ENCODE measurements at regions not wholly inside any gene's neighbourhood (a gene's known extent, or its start where the extent isn't known, plus 50 kb on each side); places are given as distances from the start of the nearest gene placed in this dataset.
"Not testable (repeated sequence)": the region's sequence is repeated elsewhere in the genome, so short reads cannot be mapped to it uniquely, and the experiment has no call there.

GRCh38 chr11:134657631-134658030, 245.6 kb upstream of the B3GAT1 start:
- Histone ChIP-seq H3K4me2 (ENCODE audit: low read length) (no peak overlapping the region), H3K79me2 (ENCODE audit: insufficient read depth, low read length) (no peaks in the 10 kb centered on the region), H3K9me2 (ENCODE audit: low read depth, low read length) (no peaks in the 10 kb centered on the region), H3K27me3 (ENCODE audit: insufficient read depth, low read length) (no peaks in the 10 kb centered on the region), H3K4me1 (ENCODE audit: insufficient read depth, low read length, severe bottlenecking) (no peaks in the 10 kb centered on the region), H3K4me3 (ENCODE audit: low read depth, low read length, poor library complexity, severe bottlenecking) (no peak overlapping the region), H3K36me3 (ENCODE audit: insufficient read depth, low read length) (no peaks in the 10 kb centered on the region), H2AFZ (ENCODE audit: low read length) (no peak overlapping the region), H3F3A (ENCODE audit: insufficient read depth, low read length) (no peaks in the 10 kb centered on the region), H3K9me3 (ENCODE audit: low read length) (no peaks in the 10 kb centered on the region), H3K9ac (ENCODE audit: low read length) (no peak overlapping the region), H3K27ac (ENCODE audit: low read depth, low read length, poor library complexity, severe bottlenecking) (no peak overlapping the region), H4K20me1 (ENCODE audit: insufficient read depth, low read length) (no peaks in the 10 kb centered on the region)
- TF ChIP-seq CTCF (IDR thresholded peaks at IDR 0.05; ENCODE audit: low read length) (no peak), EZH2 (IDR thresholded peaks at IDR 0.05; ENCODE audit: borderline replicate concordance, low read length) (no peak)

- Histone ChIP-seq H3K4me3 (ENCODE audit: low read depth, low read length, poor library complexity, severe bottlenecking) (no peak overlapping the region), H3F3A (ENCODE audit: insufficient read depth, low read length) (no peaks in the 10 kb centered on the region), H4K20me1 (ENCODE audit: insufficient read depth, low read length) (no peaks in the 10 kb centered on the region), H3K27ac (ENCODE audit: low read depth, low read length, poor library complexity, severe bottlenecking) (no peak overlapping the region), H2AFZ (ENCODE audit: low read length) (no peak overlapping the region), H3K27me3 (ENCODE audit: insufficient read depth, low read length) (no peaks in the 10 kb centered on the region), H3K4me1 (ENCODE audit: insufficient read depth, low read length, severe bottlenecking) (no peaks in the 10 kb centered on the region), H3K9me3 (ENCODE audit: low read length) (no peaks in the 10 kb centered on the region), H3K4me2 (ENCODE audit: low read length) (no peak overlapping the region), H3K36me3 (ENCODE audit: insufficient read depth, low read length) (no peaks in the 10 kb centered on the region), H3K9ac (ENCODE audit: low read length) (no peak overlapping the region), H3K79me2 (ENCODE audit: insufficient read depth, low read length) (no peaks in the 10 kb centered on the region), H3K9me2 (ENCODE audit: low read depth, low read length) (no peaks in the 10 kb centered on the region)
- no peak for TF ChIP-seq EZH2 (IDR thresholded peaks at IDR 0.05; ENCODE audit: borderline replicate concordance, low read length)
- TF ChIP-seq CTCF (IDR thresholded peaks at IDR 0.05; ENCODE audit: low read length), result no peak
Observed at GRCh38 chr11:134656861-134657540, 245.0 kb upstream of the B3GAT1 start.

GRCh38 chr11:134656086-134656840, 244.2 kb upstream of the B3GAT1 start:
- H2AFZ ChIP-seq (ENCODE audit: low read length); H3K9me2 ChIP-seq (ENCODE audit: low read depth, low read length); H3K4me3 ChIP-seq (ENCODE audit: low read depth, low read length, poor library complexity, severe bottlenecking); H3K27me3 ChIP-seq (ENCODE audit: insufficient read depth, low read length); H3K4me2 ChIP-seq (ENCODE audit: low read length); H3F3A ChIP-seq (ENCODE audit: insufficient read depth, low read length); H3K9me3 ChIP-seq (ENCODE audit: low read length); H3K4me1 ChIP-seq (ENCODE audit: insufficient read depth, low read length, severe bottlenecking); H4K20me1 ChIP-seq (ENCODE audit: insufficient read depth, low read length); H3K9ac ChIP-seq (ENCODE audit: low read length); H3K36me3 ChIP-seq (ENCODE audit: insufficient read depth, low read length); H3K27ac ChIP-seq (ENCODE audit: low read depth, low read length, poor library complexity, severe bottlenecking); H3K79me2 ChIP-seq (ENCODE audit: insufficient read depth, low read length): not testable (repeated sequence)

Data from OCI-LY1 (cell line).